Activated CD4-positive, alpha-beta memory T cell treated with anti-CD3 and anti-CD28 coated beads for 36 hours (primary cell): ENCODE measurements at regions not wholly inside any gene's neighbourhood (a gene's known extent, or its start where the extent isn't known, plus 50 kb on each side); places are given as distances from the start of the nearest gene placed in this dataset.

Source experiments
- CTCF ChIA-PET: fragments of 350-600 bp; sonication (Branson Sonifier 250); formaldehyde crosslinking; loops from one replicate; lab custom pipeline; 2021; ENCODE audit warnings: antibody characterized with exemption, inconsistent platforms; lab: Charles Lee
- POLR2A ChIA-PET: fragments of 350-600 bp; sonication (Branson Sonifier 250); formaldehyde crosslinking; loops from one replicate; lab custom pipeline; 2021; ENCODE audit warnings: antibody characterized with exemption; lab: Charles Lee
- DNase-seq: peaks from one replicate; pipeline ENCODE4 v3.0.0-alpha.2; 2020
- H3K27ac Mint-ChIP-seq: one replicate; pipeline ENCODE4 v1.8.0; 2021; ENCODE audit warnings: mixed read lengths
- H3K27me3 Mint-ChIP-seq: one replicate; pipeline ENCODE4 v1.8.0; 2021; ENCODE audit warnings: mixed read lengths
- H3K36me3 Mint-ChIP-seq: one replicate; pipeline ENCODE4 v1.8.0; 2021; ENCODE audit warnings: mixed read lengths
- H3K4me1 Mint-ChIP-seq: one replicate; pipeline ENCODE4 v1.8.0; 2021; ENCODE audit warnings: low read depth, mixed read lengths
- H3K4me3 Mint-ChIP-seq: one replicate; pipeline ENCODE4 v1.8.0; 2021; ENCODE audit warnings: mild to moderate bottlenecking, mixed read lengths
- H3K9me3 Mint-ChIP-seq: one replicate; pipeline ENCODE4 v1.8.0; 2021; ENCODE audit warnings: mixed read lengths
- intact Hi-C: fragments of 100-400 bp; cut with micrococcal nuclease; formaldehyde crosslinking; loops from one replicate; pipeline ENCODE4 v1.15.1; 2023

GRCh38 chr14:28088125-28088524 is 678.5 kb upstream of the FOXG1 start:
- no peaks in the 10 kb centered on the region for H3K36me3 Mint-ChIP-seq
- POLR2A ChIA-PET: no interaction called here
- no peak overlapping the region for H3K4me3 Mint-ChIP-seq
- peaks cover 22% of the 10 kb centered on the region for H3K9me3 Mint-ChIP-seq
- no peak for DNase-seq
- H3K27ac Mint-ChIP-seq: no peak overlapping the region
- CTCF ChIA-PET: no interaction called here
- H3K27me3 Mint-ChIP-seq: no peaks in the 10 kb centered on the region
- intact Hi-C loops: no loop called here
- H3K4me1 Mint-ChIP-seq: no peaks in the 10 kb centered on the region

- POLR2A ChIA-PET: no interaction called here
- H3K36me3 Mint-ChIP-seq: no peaks in the 10 kb centered on the region
- peaks cover 9% of the 10 kb centered on the region for H3K9me3 Mint-ChIP-seq
- CTCF ChIA-PET: no interaction called here
- no peaks in the 10 kb centered on the region for H3K4me1 Mint-ChIP-seq
- intact Hi-C loops: no loop called here
- H3K27ac Mint-ChIP-seq: no peak overlapping the region
- no peak overlapping the region for H3K4me3 Mint-ChIP-seq
- no peaks in the 10 kb centered on the region for H3K27me3 Mint-ChIP-seq
- DNase-seq: no peak
These were observed 669.0 kb upstream of the FOXG1 start for GRCh38 chr14:28097585-28097984.

GRCh38 chr14:28098856-28099255 is 667.7 kb upstream of the FOXG1 start:
- ChIA-PET CTCF (no interaction called here), POLR2A (no interaction called here)
- Mint-ChIP-seq H3K4me1 (no peaks in the 10 kb centered on the region), H3K9me3 (peaks cover 10% of the 10 kb centered on the region), H3K36me3 (no peaks in the 10 kb centered on the region), H3K4me3 (no peak overlapping the region), H3K27me3 (no peaks in the 10 kb centered on the region), H3K27ac (no peak overlapping the region)
- intact Hi-C loops: no loop called here
- DNase-seq: no peak

GRCh38 chr14:28102001-28102400 is 664.6 kb upstream of the FOXG1 start:
- ChIA-PET CTCF (no interaction called here), POLR2A (no interaction called here)
- Mint-ChIP-seq H3K27me3 (no peaks in the 10 kb centered on the region), H3K9me3 (peaks cover 19% of the 10 kb centered on the region), H3K4me3 (no peak overlapping the region), H3K36me3 (no peaks in the 10 kb centered on the region), H3K4me1 (no peaks in the 10 kb centered on the region), H3K27ac (no peak overlapping the region)
- DNase-seq: no peak
- intact Hi-C loops: no loop called here

GRCh38 chr14:28102814-28103213 is 663.8 kb upstream of the FOXG1 start:
- H3K4me3 Mint-ChIP-seq: no peak overlapping the region
- DNase-seq: no peak
- ChIA-PET POLR2A (no interaction called here), CTCF (no interaction called here)
- no peak overlapping the region for H3K27ac Mint-ChIP-seq
- H3K4me1 Mint-ChIP-seq: no peaks in the 10 kb centered on the region
- intact Hi-C loops: no loop called here
- no peaks in the 10 kb centered on the region for H3K27me3 Mint-ChIP-seq
- H3K36me3 Mint-ChIP-seq: no peaks in the 10 kb centered on the region
- peaks cover 19% of the 10 kb centered on the region for H3K9me3 Mint-ChIP-seq

GRCh38 chr14:28113311-28113710 is 653.3 kb upstream of the FOXG1 start:
- H3K4me3 Mint-ChIP-seq: no peak overlapping the region
- peaks cover 22% of the 10 kb centered on the region for H3K9me3 Mint-ChIP-seq
- DNase-seq: no peak
- H3K4me1 Mint-ChIP-seq: no peaks in the 10 kb centered on the region
- no peaks in the 10 kb centered on the region for H3K27me3 Mint-ChIP-seq
- no peaks in the 10 kb centered on the region for H3K36me3 Mint-ChIP-seq
- ChIA-PET CTCF (no interaction called here), POLR2A (no interaction called here)
- intact Hi-C loops: no loop called here
- H3K27ac Mint-ChIP-seq: no peak overlapping the region

- H3K36me3 Mint-ChIP-seq: no peaks in the 10 kb centered on the region
- intact Hi-C loops: no loop called here
- peaks cover 21% of the 10 kb centered on the region for H3K9me3 Mint-ChIP-seq
- DNase-seq: no peak
- H3K27me3 Mint-ChIP-seq: no peaks in the 10 kb centered on the region
- no peak overlapping the region for H3K27ac Mint-ChIP-seq
- no peaks in the 10 kb centered on the region for H3K4me1 Mint-ChIP-seq
- no peak overlapping the region for H3K4me3 Mint-ChIP-seq
- POLR2A ChIA-PET: no interaction called here
- CTCF ChIA-PET: no interaction called here
These were observed 649.9 kb upstream of the FOXG1 start for GRCh38 chr14:28116716-28117115.

- CTCF ChIA-PET: no interaction called here
These were observed 646.7 kb upstream of the FOXG1 start for GRCh38 chr14:28119849-28120248.

GRCh38 chr14:28120391-28120790 is 646.2 kb upstream of the FOXG1 start:
- DNase-seq: no peak
- ChIA-PET POLR2A (no interaction called here), CTCF (no interaction called here)
- no peaks in the 10 kb centered on the region for H3K27me3 Mint-ChIP-seq
- no peak overlapping the region for H3K27ac Mint-ChIP-seq
- intact Hi-C loops: no loop called here
- no peaks in the 10 kb centered on the region for H3K36me3 Mint-ChIP-seq
- H3K4me1 Mint-ChIP-seq: no peaks in the 10 kb centered on the region
- peaks cover 22% of the 10 kb centered on the region for H3K9me3 Mint-ChIP-seq
- no peak overlapping the region for H3K4me3 Mint-ChIP-seq

More at GRCh38 chr14:28119849-28120248, 646.7 kb upstream of the FOXG1 start:
- intact Hi-C loops: no loop called here
- Mint-ChIP-seq H3K27me3 (no peaks in the 10 kb centered on the region), H3K4me3 (no peak overlapping the region), H3K9me3 (peaks cover 28% of the 10 kb centered on the region), H3K4me1 (no peaks in the 10 kb centered on the region), H3K36me3 (no peaks in the 10 kb centered on the region), H3K27ac (no peak overlapping the region)
- POLR2A ChIA-PET: no interaction called here
- no peak for DNase-seq

GRCh38 chr14:28121512-28122297 is 644.9 kb upstream of the FOXG1 start:
- no peak for DNase-seq
- H3K9me3 Mint-ChIP-seq: peaks cover 17% of the 10 kb centered on the region
- no peaks in the 10 kb centered on the region for H3K36me3 Mint-ChIP-seq
- intact Hi-C loops: no loop called here
- no peaks in the 10 kb centered on the region for H3K27me3 Mint-ChIP-seq
- no peak overlapping the region for H3K4me3 Mint-ChIP-seq
- CTCF ChIA-PET: no interaction called here
- POLR2A ChIA-PET: no interaction called here
- no peaks in the 10 kb centered on the region for H3K4me1 Mint-ChIP-seq
- H3K27ac Mint-ChIP-seq: no peak overlapping the region

GRCh38 chr14:28130610-28131284 is 635.8 kb upstream of the FOXG1 start:
- ChIA-PET POLR2A (no interaction called here), CTCF (no interaction called here)
- no peaks in the 10 kb centered on the region for H3K36me3 Mint-ChIP-seq
- peaks cover 31% of the 10 kb centered on the region for H3K9me3 Mint-ChIP-seq
- no peak overlapping the region for H3K4me3 Mint-ChIP-seq
- H3K27me3 Mint-ChIP-seq: no peaks in the 10 kb centered on the region
- no peak for DNase-seq
- no peaks in the 10 kb centered on the region for H3K4me1 Mint-ChIP-seq
- H3K27ac Mint-ChIP-seq: no peak overlapping the region
- intact Hi-C loops: no loop called here

GRCh38 chr14:28138341-28138740 is 628.2 kb upstream of the FOXG1 start:
- peaks cover 20% of the 10 kb centered on the region for H3K9me3 Mint-ChIP-seq
- no peak overlapping the region for H3K27ac Mint-ChIP-seq
- H3K4me3 Mint-ChIP-seq: no peak overlapping the region
- no peak for DNase-seq
- POLR2A ChIA-PET: no interaction called here
- no peaks in the 10 kb centered on the region for H3K27me3 Mint-ChIP-seq
- H3K4me1 Mint-ChIP-seq: no peaks in the 10 kb centered on the region
- CTCF ChIA-PET: no interaction called here
- intact Hi-C loops: no loop called here
- H3K36me3 Mint-ChIP-seq: no peaks in the 10 kb centered on the region

GRCh38 chr14:28141662-28142061 is 624.9 kb upstream of the FOXG1 start:
- no peaks in the 10 kb centered on the region for H3K27me3 Mint-ChIP-seq
- H3K9me3 Mint-ChIP-seq: peaks cover 11% of the 10 kb centered on the region
- H3K4me3 Mint-ChIP-seq: no peak overlapping the region
- no peak overlapping the region for H3K27ac Mint-ChIP-seq
- ChIA-PET CTCF (no interaction called here), POLR2A (no interaction called here)
- H3K36me3 Mint-ChIP-seq: no peaks in the 10 kb centered on the region
- no peaks in the 10 kb centered on the region for H3K4me1 Mint-ChIP-seq
- intact Hi-C loops: no loop called here
- no peak for DNase-seq
